A549 (cell line): ENCODE measurements at regions not wholly inside any gene's neighbourhood (a gene's known extent, or its start where the extent isn't known, plus 50 kb on each side); places are given as distances from the start of the nearest gene placed in this dataset.

ENCODE experiments used
- ATAC-seq, 2 experiments: fragments of 200-7000 bp in 1 of 2; fragments of >200 bp in 1 of 2; cut with Nextera tagmentation in 1 of 2; cut with Tn5 transposase in 1 of 2; 3 replicates each; pipeline versions ENCODE4 v1.8.0 to v1.9.1; 2018 to 2020; ENCODE audit warnings: mild to moderate bottlenecking in 1 of 2, moderate library complexity in 1 of 2
- CTCF ChIA-PET: fragments of 300-600 bp; sonication (Branson Sonifier 250); formaldehyde crosslinking; extraction: SDS; loops from one replicate; lab custom pipeline; 2021; ENCODE audit warnings: antibody characterized with exemption, inconsistent platforms; lab: Yijun Ruan, JAX
- POLR2A ChIA-PET: fragments of 350-600 bp; formaldehyde crosslinking; extraction: SDS; loops from one replicate; lab custom pipeline; 2021; ENCODE audit warnings: antibody characterized with exemption, inconsistent platforms; lab: Yijun Ruan, JAX
- DNase-seq, 2 experiments: peaks; one replicate each; pipeline versions ENCODE4 v3.0.0 to v3.0.0-alpha.2; 2011 to 2016; ENCODE audit warnings: low read depth in 1 of 2, low spot score in 1 of 2
- FAIRE-seq: peaks from 2 replicates; lab custom pipeline; 2011; peaks lifted over from hg19 to GRCh38; lab: Jason Lieb, UNC
- H3K27ac ChIP-seq, 2 experiments: fragments of >200 bp; sonication (Bioruptor Twin); formaldehyde crosslinking; 3 replicates each; pipeline ENCODE4 v1.5.1; 2016 to 2017
- H3K4me1 ChIP-seq: fragments of >200 bp; sonication (Bioruptor Twin); formaldehyde crosslinking; 3 replicates; pipeline ENCODE4 v1.6.1; 2016
- H3K4me2 ChIP-seq: fragments of >200 bp; sonication (Bioruptor Twin); formaldehyde crosslinking; 3 replicates; pipeline ENCODE4 v1.6.1; 2016
- H3K4me3 ChIP-seq: fragments of >200 bp; sonication (Bioruptor Twin); formaldehyde crosslinking; 3 replicates; pipeline ENCODE4 v1.5.1; 2016
- H3K9me3 ChIP-seq: fragments of >200 bp; sonication (Bioruptor Twin); formaldehyde crosslinking; 3 replicates; pipeline ENCODE4 v1.6.1; 2016
- CBX8 ChIP-seq: fragments of 200-600 bp; sonication (generic); IDR thresholded peaks from 2 replicates; pipeline ENCODE4 v1.6.1; 2016
- CHD4 ChIP-seq: fragments of 200-600 bp; sonication (generic); IDR thresholded peaks from 2 replicates; pipeline ENCODE4 v1.6.1; 2016; ENCODE audit warnings: antibody characterized with exemption, mild to moderate bottlenecking, borderline replicate concordance
- E2F6 ChIP-seq: IDR thresholded peaks from 2 replicates; pipeline ENCODE4 v1.6.1; 2012; ENCODE audit warnings: low read depth, borderline replicate concordance
- EHMT2 ChIP-seq: fragments of 200-600 bp; sonication (generic); IDR thresholded peaks from 2 replicates; pipeline ENCODE4 v1.6.1; 2016; ENCODE audit warnings: antibody characterized with exemption, low read depth, mild to moderate bottlenecking, moderate library complexity
- EP300 ChIP-seq, 2 experiments: fragments of >200 bp; sonication (Bioruptor Twin); formaldehyde crosslinking; IDR thresholded peaks; 2 replicates in 1 of 2; 3 replicates in 1 of 2; pipeline ENCODE4 v1.6.1; 2016 to 2017
- ESRRA ChIP-seq: fragments of 150-350 bp; IDR thresholded peaks from 2 replicates; pipeline ENCODE4 v1.6.1; 2014; ENCODE audit warnings: mild to moderate bottlenecking, low read length, borderline replicate concordance
- HDAC2 ChIP-seq: fragments of 200-600 bp; sonication (generic); IDR thresholded peaks from 2 replicates; pipeline ENCODE4 v1.6.1; 2016
- HOXA7 ChIP-seq: fragments of 250-450 bp; sonication (Bioruptor Pico); IDR thresholded peaks from 2 replicates; pipeline ENCODE4 v1.5.0; 2020; ENCODE audit warnings: mild to moderate bottlenecking, moderate library complexity
- HOXB5 ChIP-seq: fragments of 250-450 bp; sonication (Bioruptor Pico); IDR thresholded peaks from 2 replicates; pipeline ENCODE4 v1.5.0; 2020; ENCODE audit warnings: mild to moderate bottlenecking, moderate library complexity
- JUN ChIP-seq, 2 experiments: fragments of >200 bp; sonication (Bioruptor Twin); formaldehyde crosslinking; IDR thresholded peaks; 2 replicates in 1 of 2; 3 replicates in 1 of 2; pipeline ENCODE4 v1.6.1; 2016 to 2017
- KDM5A ChIP-seq: fragments of 200-600 bp; sonication (generic); IDR thresholded peaks from 2 replicates; pipeline ENCODE4 v1.6.1; 2016; ENCODE audit warnings: antibody characterized with exemption, mild to moderate bottlenecking
- MAX ChIP-seq: IDR thresholded peaks from 2 replicates; pipeline ENCODE4 v1.6.1; 2012
- MAZ ChIP-seq: fragments of 150-350 bp; IDR thresholded peaks from 2 replicates; pipeline ENCODE4 v1.6.1; 2014; ENCODE audit warnings: antibody characterized with exemption, low read depth, low read length, borderline replicate concordance
- MYC ChIP-seq: IDR thresholded peaks from 2 replicates; pipeline ENCODE4 v1.6.1; 2012; ENCODE audit warnings: mild to moderate bottlenecking, inconsistent platforms, low read length, improper control_type of control experiment, borderline replicate concordance
- NFE2L2 ChIP-seq: fragments of 150-350 bp; conservative IDR thresholded peaks from 2 replicates; pipeline ENCODE4 v1.6.1; 2014; ENCODE audit warnings: low read length
- NPAS2 ChIP-seq: fragments of 250-450 bp; sonication (Bioruptor Pico); IDR thresholded peaks from 2 replicates; pipeline ENCODE4 v1.8.0; 2022; ENCODE audit warnings: mild to moderate bottlenecking, moderate library complexity, borderline replicate concordance
- POLR2A ChIP-seq: IDR thresholded peaks from 2 replicates; pipeline ENCODE4 v1.6.1; 2012; ENCODE audit warnings: mild to moderate bottlenecking, low read length
- POLR2AphosphoS2 ChIP-seq: conservative IDR thresholded peaks from 2 replicates; pipeline ENCODE4 v1.6.1; 2012; ENCODE audit warnings: low read length, improper control_type of control experiment, inconsistent platforms
- RCOR1 ChIP-seq: fragments of 150-350 bp; IDR thresholded peaks from 2 replicates; pipeline ENCODE4 v1.6.1; 2014; ENCODE audit warnings: antibody characterized with exemption, low read length, low read depth
- TFCP2L1 ChIP-seq: fragments of 250-450 bp; sonication (Bioruptor Pico); IDR thresholded peaks from 2 replicates; pipeline ENCODE4 v1.5.0; 2021; ENCODE audit warnings: mild to moderate bottlenecking
- TP53 ChIP-seq: fragments of 250-450 bp; sonication (Bioruptor Pico); IDR thresholded peaks from 2 replicates; pipeline ENCODE4 v1.5.0; 2021; ENCODE audit warnings: mild to moderate bottlenecking, moderate library complexity
- ZNF302 ChIP-seq: fragments of 250-450 bp; sonication (Bioruptor Pico); IDR thresholded peaks from 2 replicates; pipeline ENCODE4 v1.9.0; 2021; ENCODE audit warnings: inconsistent platforms, mild to moderate bottlenecking, moderate library complexity
- WGBS: methylation state at CpG from one replicate; pipeline ENCODE4 v1.1.6; 2017; ENCODE audit errors: missing lambda C conversion rate; 5-methylcytosine and 5-hydroxymethylcytosine counted together

- WGBS, result 39% methylated on average over 7 of the region's 7 CpGs
- TF ChIP-seq EHMT2, result no peak
- no peak for TF ChIP-seq POLR2A
- TF ChIP-seq JUN (IDR thresholded peaks at IDR 0.05), result no peak
- no peak for TF ChIP-seq TP53
- no peak for TF ChIP-seq POLR2AphosphoS2
- TF ChIP-seq ZNF302 (CRISPR knock-in tag), result no peak
- TF ChIP-seq MAX, result no peak
- no peak for TF ChIP-seq EP300 (IDR thresholded peaks at IDR 0.05)
- TF ChIP-seq, all 56 proteins: peak for 0
- Histone ChIP-seq H3K4me1 (peaks cover 42% of the 10 kb centered on the region), H3K27ac (peak overlapping the region; percentile 90 to 92), H3K4me2 (peak overlapping the region; percentile 92), H3K9me3 (no peaks in the 10 kb centered on the region), H3K4me3 (no peak overlapping the region)
- ATAC-seq (no peak), DNase-seq (no peak), FAIRE-seq (no peak)
- POLR2A ChIA-PET, result interaction anchor here (0.9 to 11.4 kb wide), 7 partner anchors 8 to 90 kb away, joined by 3 to 231 read pairs (median 4); partner anchors contain the start of gene CHD2
- CTCF ChIA-PET, result interaction anchor here (0.6 to 1.7 kb wide), 7 partner anchors 8 to 100 kb away, joined by 3 to 10 read pairs (median 4); no protein-coding TSS in a partner anchor
Observed at GRCh38 chr15:92817339-92817886, 82.7 kb upstream of the CHD2 start.

- H3K9me3 ChIP-seq, result no peaks in the 10 kb centered on the region
- peak overlapping the region; percentile 92 for H3K4me2 ChIP-seq
- peak overlapping the region; percentile 90 to 92 for H3K27ac ChIP-seq
- FAIRE-seq (no peak), DNase-seq (no peak), ATAC-seq (peak in 1 of 2 experiments; percentile 35; a peak in 3 of 6 replicates)
- H3K4me1 ChIP-seq, result peaks cover 45% of the 10 kb centered on the region
- TF ChIP-seq KDM5A, result no peak
- TF ChIP-seq CHD4, result no peak
- no peak for TF ChIP-seq MAZ
- no peak for TF ChIP-seq MYC
- no peak for TF ChIP-seq TFCP2L1 (CRISPR knock-in tag)
- no peak for TF ChIP-seq E2F6
- TF ChIP-seq CBX8, result no peak
- no peak for TF ChIP-seq EP300 (IDR thresholded peaks at IDR 0.05)
- no peak for TF ChIP-seq NFE2L2
- TF ChIP-seq RCOR1, result no peak
- no peak for TF ChIP-seq ESRRA
- no peak for TF ChIP-seq HDAC2
- no peak for TF ChIP-seq NPAS2 (CRISPR knock-in tag)
- TF ChIP-seq HOXA7 (CRISPR knock-in tag), result no peak
- TF ChIP-seq HOXB5 (CRISPR knock-in tag), result no peak
- 32% methylated on average over 16 of the region's 16 CpGs for whole genome bisulfite sequencing
- CTCF ChIA-PET, result interaction anchor here (0.6 to 4.8 kb wide), 9 partner anchors 9 to 103 kb away, joined by 3 to 45 read pairs (median 6); partner anchors contain the start of gene CHD2
- peak overlapping the region; percentile 37; the same call in 2 of the 3 replicates for H3K4me3 ChIP-seq
- POLR2A ChIA-PET, result interaction anchor here (1.1 to 11.4 kb wide), 9 partner anchors 10 to 89 kb away, joined by 4 to 231 read pairs (median 9); partner anchors contain the start of gene CHD2
Observed at GRCh38 chr15:92818651-92819277, 81.4 kb upstream of the CHD2 start.
